EL (cell line): ENCODE measurements at regions not wholly inside any gene's neighbourhood (a gene's known extent, or its start where the extent isn't known, plus 50 kb on each side); places are given as distances from the start of the nearest gene placed in this dataset.
"Not testable (repeated sequence)": the region's sequence is repeated elsewhere in the genome, so short reads cannot be mapped to it uniquely, and the experiment has no call there.

Source experiments
- DNase-seq: peaks from one replicate; pipeline ENCODE4 v3.0.0-alpha.2; 2016

GRCh38 chr21:10367586-10367985 lies 153.8 kb upstream of the TPTE start:
- DNase-seq = not testable (repeated sequence)

- not testable (repeated sequence) for DNase-seq
Measured at GRCh38 chr21:10368323-10368798, 153.0 kb upstream of the TPTE start.

GRCh38 chr21:10369289-10369688 lies 152.1 kb upstream of the TPTE start:
- DNase-seq = not testable (repeated sequence)

GRCh38 chr21:10377758-10378157 lies 143.6 kb upstream of the TPTE start:
- not testable (repeated sequence) for DNase-seq

- DNase-seq = not testable (repeated sequence)
Measured at GRCh38 chr21:10379816-10380215, 141.6 kb upstream of the TPTE start.

- DNase-seq = not testable (repeated sequence)
Measured at GRCh38 chr21:10381687-10382060, 139.7 kb upstream of the TPTE start.

- not testable (repeated sequence) for DNase-seq
Measured at GRCh38 chr21:10382135-10382534, 139.2 kb upstream of the TPTE start.

- not testable (repeated sequence) for DNase-seq
Measured at GRCh38 chr21:10382580-10382979, 138.8 kb upstream of the TPTE start.

GRCh38 chr21:10383571-10383970 lies 137.8 kb upstream of the TPTE start:
- not testable (repeated sequence) for DNase-seq

GRCh38 chr21:10384304-10384861 lies 137.0 kb upstream of the TPTE start:
- DNase-seq = not testable (repeated sequence)

- not testable (repeated sequence) for DNase-seq
Measured at GRCh38 chr21:10385202-10385601, 136.2 kb upstream of the TPTE start.

- DNase-seq = not testable (repeated sequence)
Measured at GRCh38 chr21:10385898-10386527, 135.4 kb upstream of the TPTE start.

- not testable (repeated sequence) for DNase-seq
Measured at GRCh38 chr21:10387692-10388450, 133.5 kb upstream of the TPTE start.

GRCh38 chr21:10388625-10389024 lies 132.8 kb upstream of the TPTE start:
- not testable (repeated sequence) for DNase-seq

GRCh38 chr21:10392301-10392700 lies 129.1 kb upstream of the TPTE start:
- not testable (repeated sequence) for DNase-seq

GRCh38 chr21:10395963-10396362 lies 125.4 kb upstream of the TPTE start:
- not testable (repeated sequence) for DNase-seq

GRCh38 chr21:10397495-10397915 lies 123.9 kb upstream of the TPTE start:
- not testable (repeated sequence) for DNase-seq

GRCh38 chr21:10398692-10399489 lies 122.5 kb upstream of the TPTE start:
- not testable (repeated sequence) for DNase-seq

GRCh38 chr21:10400622-10401361 lies 120.6 kb upstream of the TPTE start:
- not testable (repeated sequence) for DNase-seq

- not testable (repeated sequence) for DNase-seq
Measured at GRCh38 chr21:10402461-10402860, 118.9 kb upstream of the TPTE start.

- not testable (repeated sequence) for DNase-seq
Measured at GRCh38 chr21:10405331-10405730, 116.1 kb upstream of the TPTE start.

- DNase-seq = not testable (repeated sequence)
Measured at GRCh38 chr21:10409786-10410185, 111.6 kb upstream of the TPTE start.
